Liver (tissue), 8 donors: ENCODE measurements at regions not wholly inside any gene's neighbourhood (a gene's known extent, or its start where the extent isn't known, plus 50 kb on each side); places are given as distances from the start of the nearest gene placed in this dataset.

ENCODE experiments used
- DNase-seq: peaks from one replicate; pipeline ENCODE4 v3.0.0-alpha.2; 2017; ENCODE audit warnings: low spot score
- H3K27ac ChIP-seq, 2 donors: one replicate each; pipeline ENCODE4 v1.7.0; 2013; ENCODE audit warnings: inconsistent platforms in 2 of 2, low read length in 2 of 2, control low read depth in 1 of 2, low read depth in 1 of 2, mild to moderate bottlenecking in 1 of 2
- H3K27me3 ChIP-seq, 4 donors: one replicate each; pipeline versions ENCODE4 v1.6.1 to v1.7.0; 2013; ENCODE audit warnings: low read length in 3 of 4, inconsistent platforms in 1 of 4, mild to moderate bottlenecking in 1 of 4, moderate library complexity in 1 of 4; ENCODE audit not compliant: control insufficient read depth in 4 of 4, insufficient read depth in 4 of 4
- H3K36me3 ChIP-seq, 4 donors: one replicate each; pipeline versions ENCODE4 v1.6.1 to v1.7.0; 2013; ENCODE audit warnings: low read length in 3 of 4, mild to moderate bottlenecking in 3 of 4, low read depth in 1 of 4, moderate library complexity in 1 of 4; ENCODE audit not compliant: control insufficient read depth in 4 of 4, insufficient read depth in 3 of 4
- H3K4me1 ChIP-seq, 4 donors: one replicate each; pipeline versions ENCODE4 v1.6.1 to v1.7.0; 2013; ENCODE audit warnings: low read length in 3 of 4, mild to moderate bottlenecking in 3 of 4, moderate library complexity in 1 of 4; ENCODE audit not compliant: control insufficient read depth in 4 of 4, insufficient read depth in 4 of 4
- H3K4me3 ChIP-seq, 3 donors: one replicate each; pipeline versions ENCODE4 v1.6.1 to v1.7.0; 2013; ENCODE audit warnings: low read length in 3 of 3, control low read depth in 1 of 3, low read depth in 1 of 3, mild to moderate bottlenecking in 1 of 3
- H3K9ac ChIP-seq, 2 donors: one replicate each; pipeline ENCODE4 v1.7.0; 2013; ENCODE audit warnings: low read length in 2 of 2, mild to moderate bottlenecking in 2 of 2, moderate library complexity in 2 of 2, control low read depth in 1 of 2, low read depth in 1 of 2
- H3K9me3 ChIP-seq, 4 donors: one replicate each; pipeline versions ENCODE4 v1.6.1 to v1.7.0; 2013; ENCODE audit warnings: low read length in 3 of 4; ENCODE audit not compliant: control insufficient read depth in 4 of 4
- ATF3 ChIP-seq: IDR thresholded peaks from 2 replicates; pipeline ENCODE4 v1.6.1; 2016; ENCODE audit warnings: antibody characterized with exemption
- CTCF ChIP-seq: fragments of 150-350 bp; IDR thresholded peaks from 2 replicates; pipeline ENCODE4 v1.5.1; 2017; ENCODE audit warnings: improper control_type of control experiment, low read depth, low read length; ENCODE audit not compliant: missing input control
- EGR1 ChIP-seq, 2 donors: IDR thresholded peaks; 2 replicates each; pipeline ENCODE4 v1.6.1; 2016 to 2018; ENCODE audit warnings: antibody characterized with exemption in 2 of 2, low read depth in 2 of 2
- FOXA1 ChIP-seq: IDR thresholded peaks from 2 replicates; pipeline ENCODE4 v1.6.1; 2016; ENCODE audit warnings: antibody characterized with exemption
- FOXA2 ChIP-seq: IDR thresholded peaks from 2 replicates; pipeline ENCODE4 v1.6.1; 2016; ENCODE audit warnings: antibody characterized with exemption
- GABPA ChIP-seq, 2 donors: IDR thresholded peaks in 1 of 2; conservative IDR thresholded peaks in 1 of 2; 2 replicates each; pipeline ENCODE4 v1.6.1; 2016; ENCODE audit warnings: antibody characterized with exemption in 2 of 2, mild to moderate bottlenecking in 1 of 2, moderate library complexity in 1 of 2
- HNF4A ChIP-seq, 2 donors: conservative IDR thresholded peaks; 2 replicates each; pipeline ENCODE4 v1.6.1; 2016; ENCODE audit warnings: antibody characterized with exemption in 2 of 2, mild to moderate bottlenecking in 2 of 2
- HNF4G ChIP-seq: IDR thresholded peaks from 2 replicates; pipeline ENCODE4 v1.6.1; 2016; ENCODE audit warnings: antibody characterized with exemption
- JUND ChIP-seq, 2 donors: IDR thresholded peaks; 2 replicates each; pipeline ENCODE4 v1.6.1; 2016; ENCODE audit warnings: antibody characterized with exemption in 2 of 2
- MAX ChIP-seq: IDR thresholded peaks from 2 replicates; pipeline ENCODE4 v1.6.1; 2016; ENCODE audit warnings: antibody characterized with exemption
- NR2F2 ChIP-seq: IDR thresholded peaks from 2 replicates; pipeline ENCODE4 v1.6.1; 2016; ENCODE audit warnings: antibody characterized with exemption
- RAD21 ChIP-seq, 2 donors: IDR thresholded peaks; 2 replicates each; pipeline ENCODE4 v1.6.1; 2016; ENCODE audit warnings: antibody characterized with exemption in 2 of 2, mild to moderate bottlenecking in 2 of 2
- REST ChIP-seq: IDR thresholded peaks from 2 replicates; pipeline ENCODE4 v1.6.1; 2016; ENCODE audit warnings: antibody characterized with exemption, mild to moderate bottlenecking
- RXRA ChIP-seq, 2 donors: IDR thresholded peaks; 2 replicates each; pipeline ENCODE4 v1.6.1; 2017 to 2018; ENCODE audit warnings: antibody characterized with exemption in 2 of 2, mild to moderate bottlenecking in 1 of 2
- SP1 ChIP-seq: IDR thresholded peaks from 2 replicates; pipeline ENCODE4 v1.6.1; 2018; ENCODE audit warnings: antibody characterized with exemption, mild to moderate bottlenecking
- TAF1 ChIP-seq: conservative IDR thresholded peaks from 2 replicates; pipeline ENCODE4 v1.6.1; 2016; ENCODE audit warnings: antibody characterized with exemption, mild to moderate bottlenecking
- YY1 ChIP-seq: IDR thresholded peaks from 2 replicates; pipeline ENCODE4 v1.6.1; 2016; ENCODE audit warnings: antibody characterized with exemption, mild to moderate bottlenecking
- ZBTB33 ChIP-seq: IDR thresholded peaks from 2 replicates; pipeline ENCODE4 v1.6.1; 2016; ENCODE audit warnings: antibody characterized with exemption
- WGBS: extraction: QIAGEN DNeasy Blood & Tissue Kit; methylation state at CpG from one replicate; pipeline ENCODE4 v1.1.7; 2013; 5-methylcytosine and 5-hydroxymethylcytosine counted together
- donor health status: healthy.
- donor health status: healthy.
- donor health status: healthy.
- donor health status: healthy.
- donor health status: healthy.

GRCh38 chr21:18917622-18918021 is 514.0 kb upstream of the TMPRSS15 start:
- no peak overlapping the region for H3K4me3 ChIP-seq
- no peak overlapping the region for H3K9ac ChIP-seq
- no peaks in the 10 kb centered on the region for H3K27me3 ChIP-seq
- no peak for DNase-seq
- no peak for TF ChIP-seq CTCF
- no peak for TF ChIP-seq YY1
- TF ChIP-seq JUND (IDR thresholded peaks at IDR 0.05), result no peak
- TF ChIP-seq RXRA (IDR thresholded peaks at IDR 0.05), result no peak
- TF ChIP-seq ATF3, result no peak
- no peak for TF ChIP-seq FOXA1
- no peak for TF ChIP-seq GABPA (IDR thresholded peaks at IDR 0.05 in 1 of 2, conservative IDR thresholded peaks at IDR 0.05 in 1 of 2)
- no peak for TF ChIP-seq RAD21 (IDR thresholded peaks at IDR 0.05)
- no peak for TF ChIP-seq HNF4A (conservative IDR thresholded peaks at IDR 0.05)
- no peak for TF ChIP-seq NR2F2
- no peak for TF ChIP-seq SP1
- no peak for TF ChIP-seq EGR1 (IDR thresholded peaks at IDR 0.05; ENCODE audit: low read depth in 2 of 2)
- no peak for TF ChIP-seq TAF1
- no peak for TF ChIP-seq HNF4G
- TF ChIP-seq ZBTB33, result no peak
- no peak for TF ChIP-seq REST
- no peak for TF ChIP-seq MAX
- no peak for TF ChIP-seq FOXA2
- H3K9me3 ChIP-seq, result peaks cover 0 to 3% (median 0%) of the 10 kb centered on the region in 4 donors
- H3K4me1 ChIP-seq, result no peaks in the 10 kb centered on the region
- no peaks in the 10 kb centered on the region for H3K36me3 ChIP-seq
- no peak overlapping the region for H3K27ac ChIP-seq
- 72% methylated on average over 6 of the region's 6 CpGs for WGBS

- Histone ChIP-seq H3K4me3 (no peak overlapping the region), H3K27ac (no peak overlapping the region), H3K9me3 (no peaks in the 10 kb centered on the region), H3K9ac (no peak overlapping the region), H3K4me1 (no peaks in the 10 kb centered on the region), H3K27me3 (no peaks in the 10 kb centered on the region), H3K36me3 (no peaks in the 10 kb centered on the region)
- no peak for DNase-seq
- TF ChIP-seq MAX (no peak), HNF4A (conservative IDR thresholded peaks at IDR 0.05) (no peak), HNF4G (no peak), NR2F2 (no peak), RAD21 (IDR thresholded peaks at IDR 0.05) (no peak), FOXA1 (no peak), EGR1 (IDR thresholded peaks at IDR 0.05; ENCODE audit: low read depth in 2 of 2) (no peak), TAF1 (no peak), REST (no peak), FOXA2 (no peak), SP1 (no peak), ZBTB33 (no peak), RXRA (IDR thresholded peaks at IDR 0.05) (no peak), YY1 (no peak)
Observed at GRCh38 chr21:18931237-18931636, 527.7 kb upstream of the TMPRSS15 start.
